GM21423 (cell line): ENCODE measurements at regions not wholly inside any gene's neighbourhood (a gene's known extent, or its start where the extent isn't known, plus 50 kb on each side); places are given as distances from the start of the nearest gene placed in this dataset.
"Not testable (repeated sequence)": the region's sequence is repeated elsewhere in the genome, so short reads cannot be mapped to it uniquely, and the experiment has no call there.

Source experiments
- ATAC-seq: cut with Tn5 transposase; IDR thresholded peaks from one replicate; pipeline ENCODE4 v1.9.1; 2021; ENCODE audit warnings: mild to moderate bottlenecking, moderate library complexity; ENCODE audit not compliant: unreplicated experiment

GRCh38 chr5:67610186-67610912 is 413.8 kb upstream of the CD180 start:
- ATAC-seq: no peak

DNA sequence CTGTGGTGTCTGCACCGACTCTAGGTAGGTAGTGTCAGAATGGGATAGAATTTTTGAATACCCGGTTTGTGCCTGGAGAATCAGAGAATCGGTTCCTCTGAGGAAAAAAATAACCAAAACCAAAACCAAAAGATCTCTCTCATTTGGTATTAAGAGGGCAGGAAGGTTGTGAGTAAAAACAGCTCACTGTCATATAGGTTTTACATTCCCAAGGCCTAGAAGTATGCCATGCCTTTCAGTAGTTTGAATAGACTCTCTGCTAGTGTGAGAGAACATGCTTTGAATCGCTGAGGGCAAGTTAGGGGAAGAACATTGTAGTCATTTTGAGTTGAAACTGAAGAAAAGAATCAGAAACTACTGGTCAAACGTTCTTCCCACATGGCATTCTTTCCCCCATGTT is 411.4 kb upstream of the CD180 start:
- no peak for ATAC-seq

GRCh38 chr5:67606586-67606947 is 410.0 kb upstream of the CD180 start:
- ATAC-seq: no peak

GRCh38 chr5:67605730-67606585 is 409.4 kb upstream of the CD180 start:
- no peak for ATAC-seq

GRCh38 chr5:67591491-67591890 is 394.9 kb upstream of the CD180 start:
- ATAC-seq: no peak

DNA sequence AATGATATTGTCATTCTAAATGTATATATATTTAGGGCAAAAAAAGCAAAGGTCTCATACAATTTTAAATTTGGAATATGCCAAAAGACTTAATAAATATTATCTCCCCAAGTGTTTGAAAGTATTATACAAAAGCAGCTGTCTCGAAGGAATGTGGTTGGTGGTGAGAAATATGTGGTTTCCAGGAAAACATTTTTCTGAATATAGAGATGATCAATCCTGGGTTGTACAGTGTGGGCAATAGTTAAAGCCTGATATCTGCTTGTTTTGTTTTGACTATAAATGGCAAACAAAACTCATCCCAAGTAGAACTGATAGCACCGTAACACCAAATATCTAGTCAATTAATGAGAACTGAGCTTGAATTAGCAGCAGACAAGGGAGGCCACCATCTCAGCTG is 391.8 kb upstream of the CD180 start:
- ATAC-seq: no peak

DNA sequence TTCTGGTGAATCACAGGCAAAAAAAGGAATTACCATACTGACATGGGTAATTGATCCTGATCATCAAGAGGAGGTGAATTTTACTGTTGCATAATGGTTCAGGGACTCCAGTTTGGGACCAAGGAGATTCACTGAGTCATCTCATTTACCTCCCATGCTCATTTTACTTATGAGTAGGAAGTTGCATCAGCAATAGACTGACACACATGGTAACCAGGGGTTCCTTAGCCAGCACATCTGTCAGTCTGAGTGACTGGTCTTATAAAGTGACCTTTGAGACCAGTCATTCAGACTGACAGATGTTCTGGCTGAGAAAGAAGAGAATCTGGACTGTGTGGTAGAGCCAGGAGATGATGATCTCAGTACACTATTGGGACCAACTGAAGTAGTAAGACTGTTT is 384.6 kb upstream of the CD180 start:
- no peak for ATAC-seq

DNA sequence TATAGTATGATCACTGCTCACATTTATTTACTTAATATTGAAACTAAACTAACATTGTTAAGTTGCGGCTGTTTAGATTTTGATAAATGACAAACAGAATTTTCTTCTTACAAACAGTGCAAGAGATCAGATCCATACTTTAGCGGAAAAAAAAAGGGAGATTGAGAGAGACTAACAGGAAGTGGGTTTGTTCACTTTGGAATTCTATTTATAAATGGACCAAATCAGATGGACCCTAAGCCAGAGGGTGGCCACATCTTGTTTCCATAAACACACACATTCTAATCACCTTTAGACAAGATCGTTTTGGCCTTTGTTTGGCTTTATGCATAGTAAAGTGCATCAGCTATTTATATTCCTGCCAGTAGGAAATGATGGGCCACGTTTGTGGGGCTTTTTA is 381.4 kb upstream of the CD180 start:
- ATAC-seq: no peak

- no peak for ATAC-seq
Measured at GRCh38 chr5:67577424-67577823, 380.8 kb upstream of the CD180 start.

DNA sequence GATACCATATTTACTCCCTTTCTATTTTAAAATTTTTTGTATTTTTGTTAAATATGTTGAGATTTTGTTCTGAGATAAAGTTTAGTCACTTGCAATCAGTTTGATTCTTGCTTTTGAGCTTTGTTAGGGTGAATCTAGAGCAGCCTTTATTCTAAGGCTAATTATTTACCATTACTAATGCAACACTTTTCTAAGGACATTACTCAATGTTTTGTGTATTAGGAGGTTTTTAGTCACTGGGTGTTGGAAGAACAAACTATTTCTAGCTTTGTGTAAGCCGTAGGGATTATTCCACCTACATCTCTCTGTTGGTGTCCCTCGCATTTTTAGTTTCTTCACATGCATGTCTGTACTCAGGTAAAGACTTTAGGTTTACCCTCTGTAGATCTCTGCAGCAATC is 379.5 kb upstream of the CD180 start:
- ATAC-seq: no peak

DNA sequence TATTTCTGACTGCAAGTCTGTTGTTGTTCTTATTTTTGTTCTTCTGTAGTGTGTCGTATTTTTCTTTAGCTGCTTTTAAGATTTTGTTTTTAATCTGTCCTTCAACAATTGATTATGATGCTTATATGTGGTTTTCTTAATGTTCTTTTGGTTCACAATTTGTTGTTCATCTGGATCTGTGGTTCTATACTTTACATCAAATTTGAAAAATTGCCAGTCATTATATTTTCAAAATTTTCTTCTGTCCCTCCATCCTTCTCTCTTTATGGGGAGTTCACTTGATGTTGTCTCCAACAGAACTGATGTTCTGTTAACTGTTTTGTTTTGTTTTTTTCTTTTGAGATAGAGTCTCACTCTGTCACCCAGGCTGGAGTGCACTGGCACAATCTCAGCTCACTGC is 378.5 kb upstream of the CD180 start:
- ATAC-seq: no peak

GRCh38 chr5:67561151-67561932 is 364.7 kb upstream of the CD180 start:
- no peak for ATAC-seq

DNA sequence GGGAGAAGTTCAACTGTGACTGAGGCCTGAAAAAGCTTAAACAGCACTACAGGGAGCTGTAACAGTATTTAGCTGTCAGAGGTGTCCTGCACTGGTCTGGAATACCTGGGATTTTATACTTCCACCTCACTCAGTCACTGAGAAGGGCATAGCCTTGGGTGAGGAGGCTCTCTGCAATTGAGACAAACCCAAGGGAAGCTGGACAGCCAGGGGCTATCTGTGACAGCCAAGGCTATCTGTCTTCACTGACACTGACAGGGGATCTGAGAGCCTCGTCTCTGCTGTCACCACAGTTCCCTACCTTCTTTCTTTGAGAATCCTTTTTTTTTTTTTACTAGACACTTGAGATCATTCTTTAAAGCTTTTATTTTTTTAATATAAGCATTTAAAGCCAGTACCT is 356.2 kb upstream of the CD180 start:
- no peak for ATAC-seq

GRCh38 chr5:67549947-67550346 is 353.3 kb upstream of the CD180 start:
- ATAC-seq: no peak

DNA sequence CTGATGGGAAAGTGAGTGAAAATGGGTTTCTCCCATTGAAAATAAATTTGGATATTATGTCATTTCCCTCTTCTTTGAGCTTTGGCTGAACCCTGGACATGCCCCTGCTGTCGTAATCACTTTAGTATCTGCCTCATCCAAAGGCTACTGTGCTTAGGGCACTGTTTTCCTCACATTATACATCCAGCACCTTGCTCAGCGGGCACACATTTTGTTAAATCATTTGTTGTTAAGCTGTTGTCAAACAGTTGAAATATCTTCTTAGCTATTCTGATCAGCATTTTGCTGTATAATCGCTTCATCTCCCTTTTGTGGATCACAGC is 352.7 kb upstream of the CD180 start:
- ATAC-seq: no peak

DNA sequence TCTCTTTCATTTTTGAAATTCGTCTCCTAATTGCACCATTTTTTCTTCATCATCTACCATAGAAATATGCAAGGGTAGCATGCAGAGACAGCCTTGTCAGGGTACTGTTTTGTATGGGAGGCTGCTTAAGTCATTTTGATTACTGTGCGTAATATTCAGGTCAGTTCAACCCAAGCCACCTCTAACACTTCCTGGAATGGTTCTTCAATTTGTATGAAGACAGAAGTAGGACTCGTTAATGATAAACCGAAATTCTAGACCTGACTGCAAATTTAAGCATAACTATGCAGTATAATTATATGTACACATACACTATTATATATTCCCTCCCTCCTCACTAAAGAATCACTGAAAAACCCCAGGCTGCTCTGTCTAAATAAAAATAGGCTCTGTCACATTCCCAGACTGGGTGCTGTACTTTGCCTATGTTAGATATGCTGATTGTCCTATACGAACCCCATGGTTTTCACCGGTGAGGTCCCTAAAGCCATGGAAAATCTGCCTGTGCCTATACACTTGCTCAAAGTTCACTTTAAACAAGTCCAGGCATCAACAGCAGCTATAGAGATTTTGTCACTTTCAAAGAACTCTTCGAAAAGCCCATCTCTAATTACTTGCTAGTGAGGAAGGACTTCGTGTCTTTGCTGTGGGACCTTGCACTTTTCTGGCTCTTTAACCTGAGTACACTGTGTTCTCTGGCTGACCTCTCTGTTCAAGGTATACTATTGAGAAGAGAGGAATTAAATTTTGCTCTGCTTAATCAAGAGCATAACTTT is 352.1 kb upstream of the CD180 start:
- ATAC-seq: no peak

GRCh38 chr5:67547682-67548081 is 351.1 kb upstream of the CD180 start:
- no peak for ATAC-seq

DNA sequence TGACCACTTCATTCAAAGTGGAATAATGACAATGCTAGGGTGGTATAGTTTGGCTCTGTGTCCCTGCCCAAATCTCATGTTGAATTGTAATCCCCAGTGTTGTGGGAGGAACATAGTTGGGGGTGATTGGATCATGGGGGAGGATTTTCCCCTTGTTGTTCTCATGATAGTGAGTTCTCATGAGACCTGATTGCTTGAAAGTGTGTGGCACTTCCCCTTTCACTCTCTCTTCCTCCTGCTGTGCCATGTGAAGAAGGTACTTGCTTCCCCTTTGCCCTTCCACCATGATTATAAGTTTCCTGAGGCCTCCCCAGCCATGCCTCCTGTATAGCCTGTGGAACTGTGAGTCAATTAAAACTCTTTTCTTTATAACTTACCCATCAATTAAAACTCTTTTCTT is 348.3 kb upstream of the CD180 start:
- ATAC-seq: not testable (repeated sequence)

DNA sequence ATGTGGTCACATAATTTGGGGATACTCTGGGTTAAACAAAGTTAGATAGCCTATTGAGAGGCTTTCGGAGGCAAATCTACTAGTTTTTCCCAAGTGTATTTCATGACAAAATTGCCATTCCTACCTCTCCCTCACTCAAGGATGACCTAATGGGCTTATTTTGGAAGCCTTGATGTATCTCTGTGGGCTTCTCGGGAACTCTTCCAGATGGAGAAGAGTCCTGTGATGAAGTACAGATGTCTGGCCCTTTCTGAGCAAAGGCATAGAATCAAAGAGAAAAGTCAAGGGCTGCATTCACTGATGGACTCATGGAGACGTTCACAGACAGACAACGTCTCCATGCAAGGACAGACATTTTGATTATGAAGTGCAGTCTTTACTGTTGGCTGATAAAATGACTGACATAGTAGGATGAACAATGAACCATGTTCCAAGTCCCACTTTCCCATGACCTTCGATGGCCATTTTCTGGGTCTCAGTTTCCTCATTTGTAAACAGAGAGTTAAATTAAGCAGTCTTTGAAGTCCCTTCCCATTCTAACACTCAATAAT is 347.2 kb upstream of the CD180 start:
- ATAC-seq: no peak

DNA sequence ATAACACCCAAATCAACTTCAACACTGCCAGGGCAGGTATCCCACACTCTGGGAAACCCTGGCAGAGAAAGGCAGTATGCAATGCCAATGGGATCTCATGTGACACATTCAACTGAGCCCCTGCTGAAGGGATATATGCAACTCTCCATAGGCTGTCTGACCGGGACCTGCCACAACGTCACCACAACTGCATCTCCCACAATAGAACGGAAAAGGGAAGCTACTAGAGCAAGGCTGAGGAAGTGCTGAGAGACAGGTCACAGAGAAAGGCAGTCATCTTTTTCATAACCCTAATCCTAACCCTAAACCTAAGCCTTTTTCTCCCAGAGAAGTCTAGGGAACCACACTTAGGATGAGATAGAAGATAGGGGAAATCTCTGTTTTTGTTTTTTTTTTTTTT is 345.9 kb upstream of the CD180 start:
- no peak for ATAC-seq

DNA sequence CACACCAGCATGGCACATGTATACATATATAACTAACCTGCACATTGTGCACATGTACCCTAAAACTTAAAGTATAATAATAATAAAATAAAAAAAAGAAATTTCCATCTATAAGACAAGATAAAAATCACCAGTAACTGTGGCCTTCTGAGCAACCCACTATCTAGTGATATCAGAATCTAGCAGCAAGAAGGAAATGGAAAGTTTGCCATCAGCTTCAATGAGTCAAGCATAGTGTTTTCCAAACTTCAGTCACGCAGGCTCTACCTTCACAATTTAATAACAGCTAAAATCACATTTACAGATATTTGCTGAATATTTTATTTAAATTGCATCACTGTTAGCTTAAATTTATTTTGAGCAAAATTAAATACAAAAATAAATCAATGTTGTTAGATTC is 345.3 kb upstream of the CD180 start:
- ATAC-seq: no peak
